NCI-H146 treated with DMSO at 0.1 percent for 48 hours (cell line): ENCODE measurements at regions not wholly inside any gene's neighbourhood (a gene's known extent, or its start where the extent isn't known, plus 50 kb on each side); places are given as distances from the start of the nearest gene placed in this dataset.
A peak's percentile ranks its signal among the peaks of the same experiment; 100 is the strongest.
"Not testable (repeated sequence)": the region's sequence is repeated elsewhere in the genome, so short reads cannot be mapped to it uniquely, and the experiment has no call there.

Experiments
- DNase-seq: peaks from one replicate; lab custom pipeline; 2025; ENCODE audit not compliant: unreplicated experiment; lab: John Stamatoyannopoulos, UW

DNA sequence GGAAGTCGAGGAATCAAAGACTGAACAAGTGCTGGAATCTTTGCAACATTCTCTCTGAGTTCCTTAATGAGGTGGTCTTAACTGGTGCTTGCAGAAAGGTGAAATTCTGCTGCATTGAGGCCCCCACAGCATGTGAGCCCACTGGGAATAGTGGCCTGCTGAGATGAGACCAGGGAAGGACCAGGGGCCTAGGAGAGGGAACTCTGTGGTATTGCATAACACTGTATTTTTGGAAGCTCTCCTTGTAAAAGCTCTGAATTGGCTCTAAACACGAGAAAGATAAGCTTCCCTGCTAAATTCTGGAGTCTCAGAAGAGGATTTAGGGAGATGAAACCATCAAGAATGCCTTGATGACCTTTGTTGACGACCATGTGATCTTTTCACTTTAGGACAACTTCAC is 100.4 kb upstream of the TSC22D1 start:
- DNase-seq: no peak

DNA sequence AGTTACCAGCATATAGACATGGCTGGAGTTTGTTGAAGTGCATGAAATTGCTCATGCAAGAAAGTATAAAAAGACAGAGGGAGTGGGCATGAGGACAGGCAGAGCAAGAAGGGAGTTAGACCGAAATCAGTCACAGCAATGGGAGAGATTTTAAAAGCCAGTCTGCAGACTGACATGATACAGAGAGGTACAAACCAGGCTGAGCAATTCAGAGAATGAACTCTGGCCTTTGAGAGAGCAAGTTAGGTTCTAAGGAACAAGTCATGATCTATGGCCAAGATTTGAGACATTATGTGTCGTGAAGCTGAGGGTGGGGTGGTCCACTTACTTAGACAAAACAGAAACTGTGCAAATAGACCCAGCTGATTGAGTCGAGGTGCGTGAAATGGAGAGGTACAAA is 93.4 kb upstream of the TSC22D1 start:
- DNase-seq: no peak

DNA sequence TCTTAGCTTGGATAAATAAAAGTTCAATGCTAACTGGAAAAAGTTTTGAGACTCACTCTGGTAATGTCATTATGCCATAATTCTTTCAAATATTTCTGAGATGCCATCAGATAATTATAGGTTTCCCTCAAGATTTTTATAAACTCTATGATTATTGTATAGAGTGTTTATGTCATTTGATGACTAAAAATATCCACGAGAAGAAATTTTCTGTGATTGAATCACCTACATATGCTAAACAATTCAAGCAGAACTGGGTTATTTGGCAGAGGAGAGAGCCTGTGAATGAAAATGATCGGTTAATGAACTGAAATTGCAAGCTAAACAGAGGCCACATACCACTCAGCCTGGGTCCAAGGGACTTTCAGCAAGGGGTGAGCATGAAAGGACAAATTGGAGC is 92.6 kb upstream of the TSC22D1 start:
- DNase-seq: no peak

DNA sequence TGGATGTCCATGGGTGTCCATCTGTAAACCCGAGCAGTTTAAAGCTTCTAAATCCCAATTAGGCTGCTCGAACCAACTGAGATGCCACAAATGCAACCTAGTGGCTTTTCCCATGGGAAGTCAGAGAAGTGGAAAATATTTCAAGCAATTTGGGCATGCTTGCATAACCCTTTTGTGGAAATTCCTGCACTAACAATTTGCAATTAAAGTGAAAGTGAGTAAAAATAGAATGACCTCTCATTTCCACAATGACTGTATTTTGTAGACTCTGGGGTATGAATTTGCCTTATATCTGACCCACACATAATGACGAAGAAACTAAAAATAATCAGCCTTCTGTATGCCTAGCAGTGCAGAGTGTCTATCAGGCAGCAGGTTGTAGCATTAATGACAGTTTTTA is 91.8 kb upstream of the TSC22D1 start:
- no peak for DNase-seq

DNA sequence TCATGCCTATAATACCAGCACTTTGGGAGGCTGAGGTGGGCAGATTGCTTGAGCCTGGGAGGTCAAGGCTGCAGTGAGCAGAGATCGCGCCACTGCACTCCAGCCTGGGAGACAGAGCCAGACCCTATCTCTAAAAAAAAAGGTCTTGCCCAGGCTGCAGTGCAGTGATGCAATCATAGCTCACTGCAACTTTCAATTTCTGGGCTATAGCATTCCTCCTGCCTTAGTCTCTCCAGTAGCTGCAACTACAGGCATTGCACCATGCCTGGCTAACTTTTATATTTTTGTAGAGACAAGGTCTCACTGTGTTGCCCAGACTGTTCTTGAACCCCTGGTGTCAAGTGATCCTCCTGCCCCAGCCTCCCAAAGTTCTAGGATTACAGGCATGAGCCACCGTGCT is 90.4 kb upstream of the TSC22D1 start:
- not testable (repeated sequence) for DNase-seq

DNA sequence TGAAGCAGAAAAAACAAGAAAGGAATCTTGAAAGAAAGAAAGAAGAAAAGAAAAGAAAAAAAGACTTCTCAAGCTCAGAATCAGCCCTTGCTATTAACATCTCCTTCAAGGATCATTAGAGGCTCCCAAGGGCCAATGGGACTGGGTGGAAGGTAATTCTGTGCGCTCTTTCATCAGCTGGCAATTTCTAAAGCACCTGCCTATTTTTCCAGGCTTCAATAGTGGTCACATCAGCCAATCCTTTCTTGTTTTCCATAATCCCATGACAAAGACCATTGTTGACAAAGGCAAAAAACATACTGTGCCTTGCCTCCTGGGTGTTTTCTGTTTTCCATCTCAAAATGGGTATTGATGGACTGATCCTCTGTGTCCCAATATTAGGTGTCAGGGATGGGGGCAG is 88.2 kb upstream of the TSC22D1 start:
- DNase-seq: peak; percentile 70

DNA sequence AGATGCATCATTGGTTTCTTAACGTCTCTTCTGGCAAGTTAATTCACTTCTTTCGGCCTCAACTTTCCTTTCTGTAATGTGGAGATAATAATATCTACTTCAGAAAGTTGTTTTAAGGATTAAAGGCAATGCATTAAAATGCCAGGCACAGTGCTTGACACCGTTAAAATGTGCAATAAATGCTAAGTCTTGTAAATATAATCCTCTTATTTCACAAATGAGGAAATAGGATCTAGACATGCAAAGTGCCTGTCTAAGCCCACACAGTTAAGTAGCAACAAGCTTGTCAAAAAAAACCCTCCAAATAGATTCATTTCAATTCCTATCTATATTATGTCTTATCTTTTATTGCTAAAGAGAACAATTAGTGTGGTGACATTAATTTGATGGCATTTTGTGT is 86.4 kb upstream of the TSC22D1 start:
- no peak for DNase-seq

DNA sequence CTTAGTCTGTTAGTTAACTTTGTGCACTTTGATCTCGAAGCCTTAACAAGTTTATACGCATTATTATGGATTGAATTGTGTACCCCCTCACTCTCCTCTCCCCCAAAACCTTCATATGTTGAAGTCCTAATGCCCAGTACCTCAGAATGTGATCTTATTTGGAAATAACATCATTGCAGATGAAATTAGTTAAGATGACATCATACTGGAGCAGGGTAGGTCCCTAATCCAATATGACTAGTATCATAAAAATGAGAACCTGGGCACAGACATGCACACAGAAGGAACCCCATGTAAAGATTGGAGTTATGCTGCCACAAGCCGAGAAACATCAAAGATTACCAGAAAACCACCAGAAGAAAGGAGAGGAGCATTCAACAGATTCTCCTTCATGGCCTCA is 85.8 kb upstream of the TSC22D1 start:
- DNase-seq: no peak

DNA sequence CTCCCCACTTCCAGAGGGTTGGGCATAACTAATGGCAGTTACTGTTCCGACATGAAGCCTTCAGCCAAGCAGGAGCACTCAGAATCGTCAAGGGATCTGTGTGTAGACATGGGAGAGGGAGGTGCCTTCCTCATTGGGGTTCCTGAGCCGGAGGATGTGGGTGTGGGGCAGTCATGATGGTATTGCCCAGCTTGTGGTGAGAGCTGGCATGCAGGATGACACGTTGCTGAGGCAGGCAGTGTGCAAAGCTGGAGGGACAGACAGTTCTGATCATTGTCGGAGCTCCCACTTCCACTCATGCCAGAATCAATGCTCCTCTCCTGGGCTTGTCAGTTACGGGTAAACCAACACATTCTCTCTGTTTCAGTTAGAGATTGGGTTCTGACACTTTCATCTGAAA is 83.9 kb upstream of the TSC22D1 start:
- no peak for DNase-seq

DNA sequence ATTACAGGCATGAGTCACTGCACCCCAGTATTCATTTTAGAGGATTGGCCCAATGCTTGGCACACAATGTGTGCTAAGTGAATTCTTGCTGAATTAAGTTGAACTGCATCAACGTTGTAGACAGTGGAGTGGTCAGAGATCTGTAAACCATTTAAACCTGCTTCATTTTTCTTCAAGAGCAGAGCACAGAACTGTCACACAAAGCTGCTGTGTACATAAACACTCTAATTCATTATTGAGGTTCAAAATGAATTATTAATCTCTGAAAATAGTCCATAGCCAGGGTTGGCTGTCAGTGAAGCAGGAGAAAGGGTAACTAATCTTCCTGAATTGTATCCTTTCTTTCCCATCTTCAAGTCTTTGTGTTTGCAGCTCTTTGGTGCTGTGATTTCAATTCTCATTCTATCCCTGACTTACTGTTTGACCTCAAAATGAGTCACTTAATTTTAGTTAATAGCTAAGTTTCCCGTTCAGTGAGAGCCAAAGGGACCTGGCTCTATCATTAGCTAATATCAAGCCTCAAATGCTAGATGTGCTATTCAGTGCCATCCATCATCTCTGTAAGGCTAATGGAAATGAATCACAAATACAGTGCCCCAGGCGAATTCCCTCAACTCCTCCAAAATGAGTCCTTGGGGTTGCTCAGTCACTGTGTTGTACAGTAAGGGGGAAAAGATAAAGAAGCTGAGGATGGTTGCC is 77.0 kb upstream of the TSC22D1 start:
- DNase-seq: no peak

DNA sequence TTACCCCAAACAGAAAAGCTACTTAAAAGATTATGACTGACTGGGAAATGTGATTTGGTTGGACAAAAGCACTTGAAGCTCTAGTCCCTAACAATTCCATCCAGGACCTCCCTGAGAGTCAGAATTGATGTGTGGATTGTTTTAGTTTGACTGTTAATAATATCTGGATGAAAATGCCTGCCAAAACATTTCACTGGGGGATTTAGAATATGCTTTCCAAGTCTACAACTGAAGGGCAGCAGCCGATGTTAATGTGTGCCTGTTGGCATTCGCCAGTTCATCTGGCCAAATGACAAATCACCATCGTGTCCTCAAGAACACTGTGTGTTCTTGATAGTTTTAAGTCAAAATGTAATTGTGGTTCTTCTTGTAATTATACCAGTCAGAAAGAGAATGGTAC is 76.0 kb upstream of the TSC22D1 start:
- DNase-seq: no peak

DNA sequence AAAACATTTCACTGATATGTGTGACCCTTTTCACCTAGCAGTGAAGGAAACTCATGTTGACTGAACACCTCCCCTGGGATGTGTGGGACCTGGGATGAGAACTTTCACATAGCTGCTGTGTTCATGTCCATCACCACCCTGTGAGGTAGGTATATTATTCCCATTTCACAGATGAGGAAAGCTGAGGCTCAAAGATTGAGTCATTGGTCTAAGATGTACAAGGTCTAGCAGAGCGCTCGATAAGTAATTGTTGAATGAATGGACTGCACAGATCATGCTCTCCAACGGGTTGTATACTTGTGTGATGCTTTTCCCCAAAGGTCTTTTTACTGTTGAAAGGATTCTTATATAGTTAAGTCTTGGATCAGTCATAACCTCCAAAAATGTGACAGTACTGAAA is 75.6 kb upstream of the TSC22D1 start:
- DNase-seq: no peak

DNA sequence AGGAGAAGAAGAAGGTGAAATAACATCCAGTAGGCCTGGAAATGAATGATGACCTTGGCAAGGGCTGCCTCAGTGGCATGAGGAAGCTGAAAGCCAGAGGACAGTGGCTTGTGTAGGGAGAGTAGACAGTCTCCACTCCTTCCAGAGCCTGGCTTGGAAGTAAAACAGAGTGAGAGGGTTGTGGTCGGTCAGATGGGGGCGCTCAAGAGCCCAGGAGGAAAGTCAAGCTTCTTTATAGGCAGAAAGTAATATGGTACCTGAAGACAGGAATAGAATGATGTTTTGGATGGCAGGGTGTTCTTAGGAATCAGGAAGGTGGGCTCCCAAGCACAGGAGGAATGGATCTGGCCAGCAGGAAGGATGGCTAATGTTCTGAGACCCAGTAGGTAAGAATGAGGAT is 75.1 kb upstream of the TSC22D1 start:
- no peak for DNase-seq

DNA sequence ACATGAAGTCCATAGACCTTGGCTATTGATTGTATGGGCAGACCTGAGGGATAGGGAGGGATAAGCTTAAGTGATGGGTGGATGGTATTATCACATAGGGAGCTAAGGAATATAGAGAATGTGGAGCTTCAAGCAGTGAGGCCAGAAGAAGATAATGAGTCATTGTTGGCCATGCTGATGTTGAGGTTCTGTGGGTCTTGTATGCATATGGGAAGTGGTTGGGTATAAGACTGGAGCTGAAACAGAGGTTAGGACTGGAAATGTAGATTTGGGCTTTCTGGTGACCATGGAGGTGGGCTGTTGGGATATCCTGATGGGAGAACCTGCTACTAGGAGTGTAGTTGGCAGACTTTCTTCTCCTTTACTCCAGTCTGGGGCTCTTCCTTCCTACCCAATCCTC is 73.7 kb upstream of the TSC22D1 start:
- no peak for DNase-seq

DNA sequence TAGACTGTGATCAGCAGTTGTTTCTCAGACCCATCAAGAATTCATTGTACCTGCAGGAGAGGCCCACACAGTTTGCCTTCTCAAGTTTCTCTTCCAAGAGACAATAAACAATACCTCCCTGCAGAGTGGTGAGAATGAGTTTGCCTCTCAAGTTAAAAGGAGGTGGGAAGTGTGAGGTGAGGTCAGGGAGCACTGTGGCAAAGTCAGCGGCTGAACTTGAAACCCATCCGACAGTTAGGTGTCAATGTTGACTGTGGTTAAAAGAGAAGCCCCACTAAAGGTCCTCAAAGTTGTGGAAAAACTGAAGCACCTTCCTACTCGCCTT is 72.9 kb upstream of the TSC22D1 start:
- no peak for DNase-seq

DNA sequence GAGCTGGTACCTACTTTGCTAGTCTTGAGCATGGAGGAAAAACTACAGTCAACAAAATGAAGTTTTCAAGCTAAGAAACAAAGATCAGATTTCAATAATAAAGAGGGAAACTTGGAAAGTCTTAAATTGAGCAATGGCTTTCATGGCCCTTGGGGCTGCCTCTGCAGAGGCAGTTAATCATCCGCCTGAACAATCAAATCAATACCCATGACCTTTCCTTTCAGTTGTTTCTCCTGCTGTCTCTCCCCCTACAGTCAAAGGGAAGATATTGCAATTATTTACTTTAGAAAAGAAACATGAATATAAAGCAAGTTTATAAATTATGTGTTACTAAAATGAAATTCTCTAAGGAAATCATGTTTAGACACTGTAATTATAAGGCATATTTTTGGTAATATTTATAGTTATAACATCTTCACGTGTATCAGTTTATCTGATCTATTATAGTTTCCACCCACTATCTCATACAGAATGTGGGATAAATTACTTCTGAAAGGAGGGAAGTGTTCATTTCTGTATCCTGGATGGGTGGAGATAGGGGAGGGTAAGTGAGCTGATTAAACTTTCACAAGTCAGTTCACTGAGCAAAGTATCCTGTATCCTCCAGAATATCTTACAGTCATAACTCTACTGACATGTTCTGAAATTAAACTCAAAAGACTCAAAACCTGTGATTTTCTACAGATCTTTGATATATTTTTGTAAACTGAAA is 72.4 kb upstream of the TSC22D1 start:
- DNase-seq: peak; percentile 34

DNA sequence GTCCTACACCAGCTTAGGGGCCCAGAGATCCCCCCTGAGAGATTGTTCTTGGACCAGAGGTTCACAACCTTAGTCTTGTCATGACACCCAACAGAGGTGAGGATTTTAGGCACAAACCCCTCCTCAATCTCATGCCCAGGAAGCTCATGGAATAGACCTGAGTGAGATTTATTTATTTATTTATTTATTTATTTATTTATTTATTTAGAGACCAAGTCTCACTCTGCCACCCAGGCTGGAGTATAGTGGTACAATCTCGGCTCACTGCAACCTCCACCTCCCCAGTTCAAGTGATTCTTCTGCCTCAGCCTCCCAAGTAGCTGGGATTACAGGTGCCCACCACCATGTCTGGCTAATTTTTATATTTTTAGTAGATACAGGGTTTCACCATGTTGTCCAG is 71.4 kb upstream of the TSC22D1 start:
- not testable (repeated sequence) for DNase-seq

DNA sequence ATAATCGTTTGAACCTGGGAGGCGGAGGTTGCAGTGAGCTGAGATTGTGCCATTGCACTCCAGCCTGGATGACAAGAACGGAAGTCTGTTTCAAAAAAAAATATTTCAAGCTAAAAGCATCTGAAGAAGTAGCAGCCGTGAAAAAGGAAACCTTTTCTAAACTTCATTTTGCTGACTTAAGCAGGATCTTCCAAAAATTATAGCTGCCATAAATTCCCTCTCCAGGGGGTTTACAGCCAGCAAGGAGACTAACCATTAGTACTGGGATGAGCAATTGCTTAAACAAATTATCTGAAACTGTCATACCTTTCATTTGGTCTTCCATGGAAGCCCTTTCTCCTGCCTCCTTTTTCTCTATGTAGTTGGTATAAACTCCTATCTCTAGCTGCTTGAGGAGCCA is 69.9 kb upstream of the TSC22D1 start:
- DNase-seq: no peak

DNA sequence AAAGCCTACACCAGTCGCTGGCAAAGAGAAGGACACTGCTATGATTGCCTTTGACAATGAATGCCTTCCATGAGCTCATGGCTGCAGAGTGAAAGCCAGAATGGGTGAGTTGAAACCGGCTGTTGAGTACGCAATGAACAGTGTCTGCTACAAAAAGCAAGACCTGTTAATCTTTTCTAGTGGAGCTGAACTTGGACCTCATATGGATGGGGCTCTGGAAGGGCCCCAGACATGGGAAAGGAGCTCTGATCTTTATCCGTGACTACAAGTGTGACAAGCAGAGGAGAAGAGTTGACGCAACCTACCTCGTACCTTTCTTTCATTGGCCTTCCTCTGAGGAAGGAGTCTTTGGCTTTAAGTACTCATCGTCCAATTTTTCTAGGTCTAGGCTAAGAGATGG is 67.1 kb upstream of the TSC22D1 start:
- DNase-seq: no peak

DNA sequence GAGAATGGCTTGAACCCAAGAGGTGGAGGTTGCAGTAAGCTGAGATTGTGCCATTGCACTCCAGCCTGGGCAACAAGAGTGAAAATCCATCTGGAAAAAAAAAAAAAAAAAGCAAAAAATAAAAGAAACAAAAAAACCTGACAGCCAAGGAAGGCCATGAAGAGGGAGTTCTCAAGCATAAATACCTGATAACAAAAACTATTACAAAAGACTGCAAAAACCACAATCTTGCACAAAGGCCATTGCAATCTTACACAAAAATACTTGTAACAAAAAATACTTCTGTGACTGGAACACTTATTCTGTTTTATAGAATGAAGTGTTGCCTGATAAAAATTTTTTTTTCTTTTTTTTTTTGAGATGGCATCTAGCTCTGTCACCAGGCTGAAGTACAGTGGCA is 61.5 kb upstream of the TSC22D1 start:
- no peak for DNase-seq

DNA sequence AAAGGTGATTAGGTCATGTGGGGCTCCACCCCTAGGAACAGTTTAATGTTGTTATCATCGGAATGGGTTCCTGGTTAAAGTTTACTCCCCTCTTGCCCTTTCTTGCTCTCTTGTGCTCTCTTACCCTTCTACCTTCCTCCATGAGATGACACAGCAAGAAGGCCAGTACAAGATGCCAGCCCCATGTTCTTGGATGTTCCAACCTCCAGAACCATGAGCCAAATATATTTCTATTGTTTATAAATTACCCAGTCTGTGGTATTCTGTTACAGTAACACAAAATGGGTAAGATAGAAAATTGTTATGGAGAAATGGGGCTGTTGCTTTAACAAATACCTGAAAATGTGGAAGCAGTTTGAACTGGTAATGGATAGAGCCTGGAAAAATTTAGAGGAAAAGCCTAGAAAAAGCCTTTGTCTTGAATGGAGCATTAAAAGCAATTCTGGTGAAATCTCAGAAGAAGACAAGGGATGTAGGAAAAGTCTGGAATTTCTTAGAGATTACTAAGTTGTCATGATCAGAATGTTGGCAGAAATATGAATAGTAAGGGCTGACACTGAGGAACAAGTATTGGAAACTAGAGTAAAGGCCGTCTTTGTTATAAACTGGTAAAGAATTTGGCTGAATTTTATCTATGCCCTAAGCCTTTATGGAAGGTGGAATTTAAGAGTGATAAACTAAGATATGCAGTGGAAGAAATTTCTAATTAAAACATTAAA is 53.5 kb upstream of the TSC22D1 start:
- no peak for DNase-seq

DNA sequence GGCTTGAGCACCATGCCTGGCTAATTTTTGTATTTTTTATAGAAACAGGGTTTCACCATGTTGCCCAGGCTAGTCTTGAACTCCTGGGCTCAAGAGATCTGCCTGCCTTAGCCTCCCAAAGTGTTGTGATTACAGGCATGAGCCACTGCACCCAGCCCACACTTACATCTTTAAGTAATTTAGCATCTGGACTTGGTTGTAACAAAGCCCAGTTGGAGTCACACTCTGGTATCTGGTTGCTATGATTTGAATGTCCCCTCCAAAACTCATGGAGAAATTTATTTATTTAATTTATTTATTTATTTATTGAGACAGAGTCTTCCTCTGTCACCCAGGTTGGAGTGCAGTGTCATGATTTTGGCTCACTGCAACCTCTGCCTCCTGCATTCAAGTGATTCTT is 52.7 kb upstream of the TSC22D1 start:
- not testable (repeated sequence) for DNase-seq
